Neural cell (in vitro differentiated cells): ENCODE measurements at regions not wholly inside any gene's neighbourhood (a gene's known extent, or its start where the extent isn't known, plus 50 kb on each side); places are given as distances from the start of the nearest gene placed in this dataset.

Experiments used
- EP300 ChIP-seq: fragments of 450-650 bp; conservative IDR thresholded peaks from 2 replicates; pipeline ENCODE4 v1.6.1; 2014; ENCODE audit warnings: antibody characterized with exemption, mild to moderate bottlenecking, moderate library complexity; ENCODE audit not compliant: poor library complexity, severe bottlenecking
- EZH2 ChIP-seq: fragments of 200-600, 300-800 bp; shearing (Covaris generic), sonication (generic); IDR thresholded peaks from 2 replicates; pipeline ENCODE4 v1.6.1; 2014; ENCODE audit warnings: antibody characterized with exemption, low read length, borderline replicate concordance, mild to moderate bottlenecking; ENCODE audit not compliant: insufficient read depth, poor library complexity, severe bottlenecking
- MXI1 ChIP-seq: fragments of 450-650 bp; conservative IDR thresholded peaks from 2 replicates; pipeline ENCODE4 v1.6.1; 2014; ENCODE audit warnings: antibody characterized with exemption, mild to moderate bottlenecking; ENCODE audit not compliant: poor library complexity, severe bottlenecking
- POLR2AphosphoS5 ChIP-seq: IDR thresholded peaks from 2 replicates; pipeline ENCODE4 v1.6.1; 2012
- RAD21 ChIP-seq: fragments of 450-650 bp; conservative IDR thresholded peaks from 2 replicates; pipeline ENCODE4 v1.6.1; 2014; ENCODE audit warnings: antibody characterized with exemption, mild to moderate bottlenecking, moderate library complexity
- TAF1 ChIP-seq: IDR thresholded peaks from 2 replicates; pipeline ENCODE4 v1.6.1; 2012; ENCODE audit warnings: low read depth
- TF ChIP-seq, protein P1 (sequence below): fragments of 450-650 bp; IDR thresholded peaks from 2 replicates; pipeline ENCODE4 v1.5.1; 2014; ENCODE audit warnings: antibody characterized with exemption, mild to moderate bottlenecking, moderate library complexity; ENCODE audit not compliant: poor library complexity, severe bottlenecking
- TF ChIP-seq, protein P2 (sequence below): IDR thresholded peaks from 2 replicates; pipeline ENCODE4 v1.6.1; 2012; ENCODE audit warnings: borderline replicate concordance

DNA sequence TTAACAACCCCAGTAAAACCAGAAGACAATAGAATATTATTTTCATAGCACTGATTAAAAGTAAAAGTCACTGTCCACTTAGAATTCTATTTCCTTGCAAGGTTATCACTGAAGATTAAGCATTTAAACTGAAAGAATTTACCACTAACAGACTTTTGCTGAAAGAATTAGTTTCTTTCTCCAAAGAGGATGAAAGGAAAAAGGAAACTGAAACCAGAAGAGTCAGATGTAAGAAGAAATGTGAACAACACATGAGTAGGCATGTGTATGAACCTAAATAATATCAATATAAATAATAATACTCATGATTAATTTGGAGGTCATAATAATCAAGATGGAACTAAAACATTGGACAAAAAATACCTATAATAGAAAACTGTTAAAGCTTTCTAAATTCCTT is 82.4 kb upstream of the KLHL29 start:
- TF ChIP-seq POLR2AphosphoS5 (no peak), EZH2 (no peak), RAD21 (no peak), EP300 (no peak), TAF1 (no peak), MXI1 (no peak)
- TF ChIP-seq, protein P1, sequence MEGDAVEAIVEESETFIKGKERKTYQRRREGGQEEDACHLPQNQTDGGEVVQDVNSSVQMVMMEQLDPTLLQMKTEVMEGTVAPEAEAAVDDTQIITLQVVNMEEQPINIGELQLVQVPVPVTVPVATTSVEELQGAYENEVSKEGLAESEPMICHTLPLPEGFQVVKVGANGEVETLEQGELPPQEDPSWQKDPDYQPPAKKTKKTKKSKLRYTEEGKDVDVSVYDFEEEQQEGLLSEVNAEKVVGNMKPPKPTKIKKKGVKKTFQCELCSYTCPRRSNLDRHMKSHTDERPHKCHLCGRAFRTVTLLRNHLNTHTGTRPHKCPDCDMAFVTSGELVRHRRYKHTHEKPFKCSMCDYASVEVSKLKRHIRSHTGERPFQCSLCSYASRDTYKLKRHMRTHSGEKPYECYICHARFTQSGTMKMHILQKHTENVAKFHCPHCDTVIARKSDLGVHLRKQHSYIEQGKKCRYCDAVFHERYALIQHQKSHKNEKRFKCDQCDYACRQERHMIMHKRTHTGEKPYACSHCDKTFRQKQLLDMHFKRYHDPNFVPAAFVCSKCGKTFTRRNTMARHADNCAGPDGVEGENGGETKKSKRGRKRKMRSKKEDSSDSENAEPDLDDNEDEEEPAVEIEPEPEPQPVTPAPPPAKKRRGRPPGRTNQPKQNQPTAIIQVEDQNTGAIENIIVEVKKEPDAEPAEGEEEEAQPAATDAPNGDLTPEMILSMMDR = no peak
- TF ChIP-seq, protein P2, sequence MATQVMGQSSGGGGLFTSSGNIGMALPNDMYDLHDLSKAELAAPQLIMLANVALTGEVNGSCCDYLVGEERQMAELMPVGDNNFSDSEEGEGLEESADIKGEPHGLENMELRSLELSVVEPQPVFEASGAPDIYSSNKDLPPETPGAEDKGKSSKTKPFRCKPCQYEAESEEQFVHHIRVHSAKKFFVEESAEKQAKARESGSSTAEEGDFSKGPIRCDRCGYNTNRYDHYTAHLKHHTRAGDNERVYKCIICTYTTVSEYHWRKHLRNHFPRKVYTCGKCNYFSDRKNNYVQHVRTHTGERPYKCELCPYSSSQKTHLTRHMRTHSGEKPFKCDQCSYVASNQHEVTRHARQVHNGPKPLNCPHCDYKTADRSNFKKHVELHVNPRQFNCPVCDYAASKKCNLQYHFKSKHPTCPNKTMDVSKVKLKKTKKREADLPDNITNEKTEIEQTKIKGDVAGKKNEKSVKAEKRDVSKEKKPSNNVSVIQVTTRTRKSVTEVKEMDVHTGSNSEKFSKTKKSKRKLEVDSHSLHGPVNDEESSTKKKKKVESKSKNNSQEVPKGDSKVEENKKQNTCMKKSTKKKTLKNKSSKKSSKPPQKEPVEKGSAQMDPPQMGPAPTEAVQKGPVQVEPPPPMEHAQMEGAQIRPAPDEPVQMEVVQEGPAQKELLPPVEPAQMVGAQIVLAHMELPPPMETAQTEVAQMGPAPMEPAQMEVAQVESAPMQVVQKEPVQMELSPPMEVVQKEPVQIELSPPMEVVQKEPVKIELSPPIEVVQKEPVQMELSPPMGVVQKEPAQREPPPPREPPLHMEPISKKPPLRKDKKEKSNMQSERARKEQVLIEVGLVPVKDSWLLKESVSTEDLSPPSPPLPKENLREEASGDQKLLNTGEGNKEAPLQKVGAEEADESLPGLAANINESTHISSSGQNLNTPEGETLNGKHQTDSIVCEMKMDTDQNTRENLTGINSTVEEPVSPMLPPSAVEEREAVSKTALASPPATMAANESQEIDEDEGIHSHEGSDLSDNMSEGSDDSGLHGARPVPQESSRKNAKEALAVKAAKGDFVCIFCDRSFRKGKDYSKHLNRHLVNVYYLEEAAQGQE = no peak
